ENCODE measurements at regions not wholly inside any gene's neighbourhood (a gene's known extent, or its start where the extent isn't known, plus 50 kb on each side); places are given as distances from the start of the nearest gene placed in this dataset.

GRCh38 chr3:31373681-31374080, 159.0 kb upstream of the STT3B start:
- in situ Hi-C loops (cut with HindIII; ENCODE audit: low pct_unique_long_range_greater_than_20kb, low sequenced_read_pairs): no loop called here
- DNase-seq (ENCODE audit: low read depth, low spot score): no peak

- no peak for DNase-seq (ENCODE audit: low read depth, low spot score)
- in situ Hi-C loops (cut with HindIII; ENCODE audit: low pct_unique_long_range_greater_than_20kb, low sequenced_read_pairs): no loop called here
Observed at GRCh38 chr3:31377045-31377642, 155.6 kb upstream of the STT3B start.

GRCh38 chr3:31378231-31378630, 154.5 kb upstream of the STT3B start:
- DNase-seq (ENCODE audit: low read depth, low spot score): no peak
- in situ Hi-C loops (cut with HindIII; ENCODE audit: low pct_unique_long_range_greater_than_20kb, low sequenced_read_pairs): no loop called here

- in situ Hi-C loops (cut with HindIII; ENCODE audit: low pct_unique_long_range_greater_than_20kb, low sequenced_read_pairs): no loop called here
- no peak for DNase-seq (ENCODE audit: low read depth, low spot score)
Observed at GRCh38 chr3:31379598-31379997, 153.1 kb upstream of the STT3B start.

GRCh38 chr3:31382856-31383255, 149.9 kb upstream of the STT3B start:
- in situ Hi-C loops (cut with HindIII; ENCODE audit: low pct_unique_long_range_greater_than_20kb, low sequenced_read_pairs): no loop called here
- DNase-seq (ENCODE audit: low read depth, low spot score): peak; percentile 14

- in situ Hi-C loops (cut with HindIII; ENCODE audit: low pct_unique_long_range_greater_than_20kb, low sequenced_read_pairs): no loop called here
- DNase-seq (ENCODE audit: low read depth, low spot score): no peak
Observed at GRCh38 chr3:31384117-31384516, 148.6 kb upstream of the STT3B start.

GRCh38 chr3:31389939-31390338, 142.8 kb upstream of the STT3B start:
- in situ Hi-C loops (cut with HindIII; ENCODE audit: low pct_unique_long_range_greater_than_20kb, low sequenced_read_pairs): no loop called here
- DNase-seq (ENCODE audit: low read depth, low spot score): no peak

- in situ Hi-C loops (cut with HindIII; ENCODE audit: low pct_unique_long_range_greater_than_20kb, low sequenced_read_pairs): no loop called here
- no peak for DNase-seq (ENCODE audit: low read depth, low spot score)
Observed at GRCh38 chr3:31390466-31390865, 142.3 kb upstream of the STT3B start.

- DNase-seq (ENCODE audit: low read depth, low spot score): no peak
- in situ Hi-C loops (cut with HindIII; ENCODE audit: low pct_unique_long_range_greater_than_20kb, low sequenced_read_pairs): no loop called here
Observed at GRCh38 chr3:31391150-31391549, 141.6 kb upstream of the STT3B start.

GRCh38 chr3:31392568-31392967, 140.2 kb upstream of the STT3B start:
- DNase-seq (ENCODE audit: low read depth, low spot score): no peak
- in situ Hi-C loops (cut with HindIII; ENCODE audit: low pct_unique_long_range_greater_than_20kb, low sequenced_read_pairs): no loop called here

GRCh38 chr3:31399271-31399670, 133.5 kb upstream of the STT3B start:
- DNase-seq (ENCODE audit: low read depth, low spot score): no peak
- in situ Hi-C loops (cut with HindIII; ENCODE audit: low pct_unique_long_range_greater_than_20kb, low sequenced_read_pairs): no loop called here

GRCh38 chr3:31402117-31402516, 130.6 kb upstream of the STT3B start:
- DNase-seq (ENCODE audit: low read depth, low spot score): no peak
- in situ Hi-C loops (cut with HindIII; ENCODE audit: low pct_unique_long_range_greater_than_20kb, low sequenced_read_pairs): no loop called here

- no peak for DNase-seq (ENCODE audit: low read depth, low spot score)
- in situ Hi-C loops (cut with HindIII; ENCODE audit: low pct_unique_long_range_greater_than_20kb, low sequenced_read_pairs): no loop called here
Observed at GRCh38 chr3:31403197-31403596, 129.5 kb upstream of the STT3B start.

GRCh38 chr3:31404871-31405270, 127.9 kb upstream of the STT3B start:
- no peak for DNase-seq (ENCODE audit: low read depth, low spot score)
- in situ Hi-C loops (cut with HindIII; ENCODE audit: low pct_unique_long_range_greater_than_20kb, low sequenced_read_pairs): no loop called here

GRCh38 chr3:31405515-31405914, 127.2 kb upstream of the STT3B start:
- in situ Hi-C loops (cut with HindIII; ENCODE audit: low pct_unique_long_range_greater_than_20kb, low sequenced_read_pairs): no loop called here

GRCh38 chr3:31406896-31407295, 125.8 kb upstream of the STT3B start:
- no peak for DNase-seq (ENCODE audit: low read depth, low spot score)
- in situ Hi-C loops (cut with HindIII; ENCODE audit: low pct_unique_long_range_greater_than_20kb, low sequenced_read_pairs): no loop called here

More at GRCh38 chr3:31405515-31405914, 127.2 kb upstream of the STT3B start:
- no peak for DNase-seq (ENCODE audit: low read depth, low spot score)

GRCh38 chr3:31407665-31408064, 125.1 kb upstream of the STT3B start:
- DNase-seq (ENCODE audit: low read depth, low spot score): no peak
- in situ Hi-C loops (cut with HindIII; ENCODE audit: low pct_unique_long_range_greater_than_20kb, low sequenced_read_pairs): no loop called here

GRCh38 chr3:31408720-31409119, 124.0 kb upstream of the STT3B start:
- in situ Hi-C loops (cut with HindIII; ENCODE audit: low pct_unique_long_range_greater_than_20kb, low sequenced_read_pairs): no loop called here
- DNase-seq (ENCODE audit: low read depth, low spot score): no peak

GRCh38 chr3:31409389-31409788, 123.3 kb upstream of the STT3B start:
- no peak for DNase-seq (ENCODE audit: low read depth, low spot score)
- in situ Hi-C loops (cut with HindIII; ENCODE audit: low pct_unique_long_range_greater_than_20kb, low sequenced_read_pairs): no loop called here

- DNase-seq (ENCODE audit: low read depth, low spot score): no peak
- in situ Hi-C loops (cut with HindIII; ENCODE audit: low pct_unique_long_range_greater_than_20kb, low sequenced_read_pairs): no loop called here
Observed at GRCh38 chr3:31409866-31410265, 122.9 kb upstream of the STT3B start.
